SK-N-SH treated with all-trans-retinoic acid at 6 μM for 48 hours (cell line): ENCODE measurements at regions not wholly inside any gene's neighbourhood (a gene's known extent, or its start where the extent isn't known, plus 50 kb on each side); places are given as distances from the start of the nearest gene placed in this dataset.

Experiments used
- BACH2 ChIP-seq: fragments of 250-450 bp; sonication (Bioruptor Pico); IDR thresholded peaks from 2 replicates; pipeline ENCODE4 v1.9.0; 2021; ENCODE audit warnings: mild to moderate bottlenecking, borderline replicate concordance
- CSDC2 ChIP-seq: fragments of 250-450 bp; sonication (Bioruptor Pico); IDR thresholded peaks from 2 replicates; pipeline ENCODE4 v1.5.0; 2020; ENCODE audit warnings: mild to moderate bottlenecking, moderate library complexity
- ISL1 ChIP-seq: fragments of 250-450 bp; sonication (Bioruptor Pico); IDR thresholded peaks from 2 replicates; pipeline ENCODE4 v2.1.2; 2022; ENCODE audit warnings: mild to moderate bottlenecking, moderate library complexity
- PPARA ChIP-seq: fragments of 250-450 bp; sonication (Bioruptor Pico); IDR thresholded peaks from 2 replicates; pipeline ENCODE4 v1.5.0; 2020; ENCODE audit warnings: mild to moderate bottlenecking, borderline replicate concordance
- SNAI2 ChIP-seq: fragments of 250-450 bp; sonication (Bioruptor Pico); IDR thresholded peaks from 2 replicates; pipeline ENCODE4 v1.5.0; 2020; ENCODE audit warnings: mild to moderate bottlenecking, moderate library complexity
- TCF4 ChIP-seq: fragments of 250-450 bp; sonication (Bioruptor Pico); IDR thresholded peaks from 2 replicates; pipeline ENCODE4 v1.8.0; 2021; ENCODE audit warnings: mild to moderate bottlenecking, moderate library complexity, borderline replicate concordance
- TOX ChIP-seq: fragments of 250-450 bp; sonication (Bioruptor Pico); IDR thresholded peaks from 2 replicates; pipeline ENCODE4 v1.8.0; 2021; ENCODE audit warnings: mild to moderate bottlenecking, moderate library complexity, borderline replicate concordance
- ZC3H10 ChIP-seq: fragments of 250-450 bp; sonication (Bioruptor Pico); IDR thresholded peaks from 2 replicates; pipeline ENCODE4 v1.5.1; 2021; ENCODE audit warnings: mild to moderate bottlenecking, moderate library complexity
- ZFP3 ChIP-seq: fragments of 250-450 bp; sonication (Bioruptor Pico); IDR thresholded peaks from 2 replicates; pipeline ENCODE4 v1.5.0; 2020; ENCODE audit warnings: mild to moderate bottlenecking, moderate library complexity
- TF ChIP-seq, protein P1 (sequence below): fragments of 250-450 bp; sonication (Bioruptor Pico); IDR thresholded peaks from 2 replicates; pipeline ENCODE4 v1.5.1; 2020; ENCODE audit warnings: low read depth, mild to moderate bottlenecking, moderate library complexity
- TF ChIP-seq, protein P2 (sequence below): fragments of 250-450 bp; sonication (Bioruptor Pico); IDR thresholded peaks from 2 replicates; pipeline ENCODE4 v1.5.0; 2020; ENCODE audit warnings: mild to moderate bottlenecking, moderate library complexity
- TF ChIP-seq, protein P3 (sequence below): fragments of 250-450 bp; sonication (Bioruptor Pico); IDR thresholded peaks from 2 replicates; pipeline ENCODE4 v1.8.0; 2020; ENCODE audit warnings: mild to moderate bottlenecking, moderate library complexity, borderline replicate concordance
- TF ChIP-seq, protein P4 (sequence below): fragments of 250-450 bp; sonication (Bioruptor Pico); IDR thresholded peaks from 2 replicates; pipeline ENCODE4 v1.8.0; 2021; ENCODE audit warnings: low read depth, mild to moderate bottlenecking, moderate library complexity, borderline replicate concordance

DNA sequence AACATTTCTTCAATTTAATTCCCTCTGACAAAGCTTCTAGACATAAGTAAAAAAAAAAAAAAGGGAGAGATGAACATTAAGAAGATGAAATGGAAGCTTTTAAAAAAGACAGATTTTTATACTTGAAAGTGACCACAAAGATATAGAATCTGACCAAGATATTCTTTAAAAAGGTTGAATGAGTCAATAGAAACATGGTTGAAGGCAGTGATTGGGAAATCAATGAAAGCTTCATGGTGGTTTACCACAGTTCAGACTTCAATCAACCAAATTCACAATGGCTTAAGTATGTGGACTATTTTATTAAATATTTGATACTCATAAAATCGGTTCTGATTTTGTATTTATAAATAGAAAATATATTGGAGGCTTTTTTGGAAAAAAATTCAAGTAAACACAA, 248.4 kb upstream of the HSF2 start:
- no peak for TF ChIP-seq ZFP3 (CRISPR knock-in tag)
- TF ChIP-seq, protein P1, sequence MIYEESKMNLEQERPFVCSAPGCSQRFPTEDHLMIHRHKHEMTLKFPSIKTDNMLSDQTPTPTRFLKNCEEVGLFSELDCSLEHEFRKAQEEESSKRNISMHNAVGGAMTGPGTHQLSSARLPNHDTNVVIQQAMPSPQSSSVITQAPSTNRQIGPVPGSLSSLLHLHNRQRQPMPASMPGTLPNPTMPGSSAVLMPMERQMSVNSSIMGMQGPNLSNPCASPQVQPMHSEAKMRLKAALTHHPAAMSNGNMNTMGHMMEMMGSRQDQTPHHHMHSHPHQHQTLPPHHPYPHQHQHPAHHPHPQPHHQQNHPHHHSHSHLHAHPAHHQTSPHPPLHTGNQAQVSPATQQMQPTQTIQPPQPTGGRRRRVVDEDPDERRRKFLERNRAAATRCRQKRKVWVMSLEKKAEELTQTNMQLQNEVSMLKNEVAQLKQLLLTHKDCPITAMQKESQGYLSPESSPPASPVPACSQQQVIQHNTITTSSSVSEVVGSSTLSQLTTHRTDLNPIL (CRISPR knock-in tag): no peak
- TF ChIP-seq, protein P2, sequence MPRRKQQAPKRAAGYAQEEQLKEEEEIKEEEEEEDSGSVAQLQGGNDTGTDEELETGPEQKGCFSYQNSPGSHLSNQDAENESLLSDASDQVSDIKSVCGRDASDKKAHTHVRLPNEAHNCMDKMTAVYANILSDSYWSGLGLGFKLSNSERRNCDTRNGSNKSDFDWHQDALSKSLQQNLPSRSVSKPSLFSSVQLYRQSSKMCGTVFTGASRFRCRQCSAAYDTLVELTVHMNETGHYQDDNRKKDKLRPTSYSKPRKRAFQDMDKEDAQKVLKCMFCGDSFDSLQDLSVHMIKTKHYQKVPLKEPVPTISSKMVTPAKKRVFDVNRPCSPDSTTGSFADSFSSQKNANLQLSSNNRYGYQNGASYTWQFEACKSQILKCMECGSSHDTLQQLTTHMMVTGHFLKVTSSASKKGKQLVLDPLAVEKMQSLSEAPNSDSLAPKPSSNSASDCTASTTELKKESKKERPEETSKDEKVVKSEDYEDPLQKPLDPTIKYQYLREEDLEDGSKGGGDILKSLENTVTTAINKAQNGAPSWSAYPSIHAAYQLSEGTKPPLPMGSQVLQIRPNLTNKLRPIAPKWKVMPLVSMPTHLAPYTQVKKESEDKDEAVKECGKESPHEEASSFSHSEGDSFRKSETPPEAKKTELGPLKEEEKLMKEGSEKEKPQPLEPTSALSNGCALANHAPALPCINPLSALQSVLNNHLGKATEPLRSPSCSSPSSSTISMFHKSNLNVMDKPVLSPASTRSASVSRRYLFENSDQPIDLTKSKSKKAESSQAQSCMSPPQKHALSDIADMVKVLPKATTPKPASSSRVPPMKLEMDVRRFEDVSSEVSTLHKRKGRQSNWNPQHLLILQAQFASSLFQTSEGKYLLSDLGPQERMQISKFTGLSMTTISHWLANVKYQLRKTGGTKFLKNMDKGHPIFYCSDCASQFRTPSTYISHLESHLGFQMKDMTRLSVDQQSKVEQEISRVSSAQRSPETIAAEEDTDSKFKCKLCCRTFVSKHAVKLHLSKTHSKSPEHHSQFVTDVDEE (CRISPR knock-in tag): no peak
- TF ChIP-seq TCF4 (CRISPR knock-in tag): no peak
- TF ChIP-seq BACH2 (CRISPR knock-in tag): no peak
- no peak for TF ChIP-seq ZC3H10 (CRISPR knock-in tag)
- no peak for TF ChIP-seq SNAI2 (CRISPR knock-in tag)
- TF ChIP-seq, protein P3, sequence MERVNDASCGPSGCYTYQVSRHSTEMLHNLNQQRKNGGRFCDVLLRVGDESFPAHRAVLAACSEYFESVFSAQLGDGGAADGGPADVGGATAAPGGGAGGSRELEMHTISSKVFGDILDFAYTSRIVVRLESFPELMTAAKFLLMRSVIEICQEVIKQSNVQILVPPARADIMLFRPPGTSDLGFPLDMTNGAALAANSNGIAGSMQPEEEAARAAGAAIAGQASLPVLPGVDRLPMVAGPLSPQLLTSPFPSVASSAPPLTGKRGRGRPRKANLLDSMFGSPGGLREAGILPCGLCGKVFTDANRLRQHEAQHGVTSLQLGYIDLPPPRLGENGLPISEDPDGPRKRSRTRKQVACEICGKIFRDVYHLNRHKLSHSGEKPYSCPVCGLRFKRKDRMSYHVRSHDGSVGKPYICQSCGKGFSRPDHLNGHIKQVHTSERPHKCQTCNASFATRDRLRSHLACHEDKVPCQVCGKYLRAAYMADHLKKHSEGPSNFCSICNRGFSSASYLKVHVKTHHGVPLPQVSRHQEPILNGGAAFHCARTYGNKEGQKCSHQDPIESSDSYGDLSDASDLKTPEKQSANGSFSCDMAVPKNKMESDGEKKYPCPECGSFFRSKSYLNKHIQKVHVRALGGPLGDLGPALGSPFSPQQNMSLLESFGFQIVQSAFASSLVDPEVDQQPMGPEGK (CRISPR knock-in tag): no peak
- no peak for TF ChIP-seq CSDC2
- TF ChIP-seq, protein P4, sequence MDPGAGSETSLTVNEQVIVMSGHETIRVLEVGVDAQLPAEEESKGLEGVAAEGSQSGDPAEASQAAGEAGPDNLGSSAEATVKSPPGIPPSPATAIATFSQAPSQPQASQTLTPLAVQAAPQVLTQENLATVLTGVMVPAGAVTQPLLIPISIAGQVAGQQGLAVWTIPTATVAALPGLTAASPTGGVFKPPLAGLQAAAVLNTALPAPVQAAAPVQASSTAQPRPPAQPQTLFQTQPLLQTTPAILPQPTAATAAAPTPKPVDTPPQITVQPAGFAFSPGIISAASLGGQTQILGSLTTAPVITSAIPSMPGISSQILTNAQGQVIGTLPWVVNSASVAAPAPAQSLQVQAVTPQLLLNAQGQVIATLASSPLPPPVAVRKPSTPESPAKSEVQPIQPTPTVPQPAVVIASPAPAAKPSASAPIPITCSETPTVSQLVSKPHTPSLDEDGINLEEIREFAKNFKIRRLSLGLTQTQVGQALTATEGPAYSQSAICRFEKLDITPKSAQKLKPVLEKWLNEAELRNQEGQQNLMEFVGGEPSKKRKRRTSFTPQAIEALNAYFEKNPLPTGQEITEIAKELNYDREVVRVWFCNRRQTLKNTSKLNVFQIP: no peak
- TF ChIP-seq TOX: no peak
- no peak for TF ChIP-seq ISL1 (CRISPR knock-in tag)
- no peak for TF ChIP-seq PPARA (CRISPR knock-in tag)
